GM18909 (cell line): ENCODE measurements at regions not wholly inside any gene's neighbourhood (a gene's known extent, or its start where the extent isn't known, plus 50 kb on each side); places are given as distances from the start of the nearest gene placed in this dataset.
"Not testable (repeated sequence)": the region's sequence is repeated elsewhere in the genome, so short reads cannot be mapped to it uniquely, and the experiment has no call there.

Source experiments
- ATAC-seq: cut with Tn5 transposase; IDR thresholded peaks from one replicate; pipeline ENCODE4 v1.9.1; 2021; ENCODE audit warnings: mild to moderate bottlenecking; ENCODE audit not compliant: unreplicated experiment, poor library complexity

DNA sequence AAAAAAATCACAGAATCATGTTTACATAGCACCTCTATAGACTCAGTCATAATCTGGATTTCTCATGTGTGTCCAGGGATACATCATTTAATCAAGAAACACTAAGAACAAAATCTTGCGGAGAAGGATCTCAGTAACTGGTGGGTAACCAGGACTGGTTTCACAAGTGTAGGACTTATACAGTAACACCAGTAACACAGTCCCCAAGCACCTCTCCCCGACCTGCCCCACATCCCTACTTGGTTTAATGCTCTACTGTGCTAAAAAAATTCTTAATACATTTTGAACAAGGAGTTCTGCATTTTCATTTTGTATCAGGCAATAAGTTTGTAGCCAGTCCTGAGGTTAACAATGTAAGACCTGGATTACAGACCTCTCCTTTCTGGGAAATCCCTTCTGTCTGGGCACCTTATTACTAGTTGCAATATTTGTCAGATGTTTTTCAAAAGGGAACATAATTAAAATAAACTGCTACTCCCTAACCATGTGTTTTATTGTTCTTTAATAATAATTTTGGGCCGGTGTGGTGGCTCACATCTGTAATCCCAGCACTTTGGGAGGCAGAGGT lies 57.6 kb upstream of the BBX start:
- ATAC-seq: no peak

DNA sequence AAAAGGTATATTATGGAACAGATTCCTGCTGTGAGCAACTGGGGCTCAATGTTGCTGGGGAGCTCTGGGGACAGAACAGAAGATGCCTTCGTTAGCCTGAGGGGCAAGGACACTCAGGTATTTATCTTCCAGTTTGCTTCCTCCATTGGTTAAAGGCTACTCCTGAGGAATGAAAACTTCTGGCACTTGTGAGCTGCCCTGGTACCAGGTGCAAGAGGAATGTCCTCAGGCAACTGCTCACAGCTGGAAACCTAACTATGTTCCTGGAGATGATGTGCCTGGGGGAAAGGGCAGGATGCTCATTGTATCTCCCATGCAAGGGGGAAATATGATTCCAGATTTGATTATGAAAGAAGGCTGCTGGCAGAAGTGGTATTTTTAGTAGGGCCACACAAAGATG lies 54.0 kb upstream of the BBX start:
- ATAC-seq: no peak

DNA sequence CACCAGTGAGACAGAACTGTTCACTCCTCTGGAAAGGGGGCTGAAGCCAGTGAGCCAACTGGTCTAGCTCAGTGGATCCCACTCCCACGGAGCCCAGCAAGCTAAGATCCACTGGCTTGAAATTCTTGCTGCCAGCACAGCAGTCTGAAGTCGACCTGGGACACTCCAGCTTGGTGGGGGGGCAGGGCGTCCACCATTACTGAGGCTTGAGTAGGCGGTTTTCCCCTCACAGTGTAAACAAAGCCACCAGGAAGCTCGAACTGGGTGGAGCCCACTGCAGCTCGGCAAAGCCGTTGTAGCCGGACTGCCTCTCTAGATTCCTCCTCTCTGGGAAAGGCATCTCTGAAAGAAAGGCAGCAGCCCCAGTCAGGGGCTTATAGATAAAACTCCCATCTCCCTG lies 52.3 kb upstream of the BBX start:
- not testable (repeated sequence) for ATAC-seq
